ENCODE measurements at regions not wholly inside any gene's neighbourhood (a gene's known extent, or its start where the extent isn't known, plus 50 kb on each side); places are given as distances from the start of the nearest gene placed in this dataset.

GRCh38 chr18:8894823-8895222 lies 189.5 kb downstream of the MTCL1 start:
- TF ChIP-seq ATF3 (IDR thresholded peaks at IDR 0.05) (no peak), RAD21 (IDR thresholded peaks at IDR 0.05) (no peak), YY1 (IDR thresholded peaks at IDR 0.05) (no peak), NR2F2 (IDR thresholded peaks at IDR 0.05) (no peak), EGR1 (IDR thresholded peaks at IDR 0.05; ENCODE audit: low read depth in 2 of 2) (no peak), HNF4G (IDR thresholded peaks at IDR 0.05) (no peak), HNF4A (conservative IDR thresholded peaks at IDR 0.05) (no peak)
- TF ChIP-seq, protein P1, sequence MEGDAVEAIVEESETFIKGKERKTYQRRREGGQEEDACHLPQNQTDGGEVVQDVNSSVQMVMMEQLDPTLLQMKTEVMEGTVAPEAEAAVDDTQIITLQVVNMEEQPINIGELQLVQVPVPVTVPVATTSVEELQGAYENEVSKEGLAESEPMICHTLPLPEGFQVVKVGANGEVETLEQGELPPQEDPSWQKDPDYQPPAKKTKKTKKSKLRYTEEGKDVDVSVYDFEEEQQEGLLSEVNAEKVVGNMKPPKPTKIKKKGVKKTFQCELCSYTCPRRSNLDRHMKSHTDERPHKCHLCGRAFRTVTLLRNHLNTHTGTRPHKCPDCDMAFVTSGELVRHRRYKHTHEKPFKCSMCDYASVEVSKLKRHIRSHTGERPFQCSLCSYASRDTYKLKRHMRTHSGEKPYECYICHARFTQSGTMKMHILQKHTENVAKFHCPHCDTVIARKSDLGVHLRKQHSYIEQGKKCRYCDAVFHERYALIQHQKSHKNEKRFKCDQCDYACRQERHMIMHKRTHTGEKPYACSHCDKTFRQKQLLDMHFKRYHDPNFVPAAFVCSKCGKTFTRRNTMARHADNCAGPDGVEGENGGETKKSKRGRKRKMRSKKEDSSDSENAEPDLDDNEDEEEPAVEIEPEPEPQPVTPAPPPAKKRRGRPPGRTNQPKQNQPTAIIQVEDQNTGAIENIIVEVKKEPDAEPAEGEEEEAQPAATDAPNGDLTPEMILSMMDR (IDR thresholded peaks at IDR 0.05; ENCODE audit: low read depth, low read length, missing input control): no peak
- TF ChIP-seq, protein P2, sequence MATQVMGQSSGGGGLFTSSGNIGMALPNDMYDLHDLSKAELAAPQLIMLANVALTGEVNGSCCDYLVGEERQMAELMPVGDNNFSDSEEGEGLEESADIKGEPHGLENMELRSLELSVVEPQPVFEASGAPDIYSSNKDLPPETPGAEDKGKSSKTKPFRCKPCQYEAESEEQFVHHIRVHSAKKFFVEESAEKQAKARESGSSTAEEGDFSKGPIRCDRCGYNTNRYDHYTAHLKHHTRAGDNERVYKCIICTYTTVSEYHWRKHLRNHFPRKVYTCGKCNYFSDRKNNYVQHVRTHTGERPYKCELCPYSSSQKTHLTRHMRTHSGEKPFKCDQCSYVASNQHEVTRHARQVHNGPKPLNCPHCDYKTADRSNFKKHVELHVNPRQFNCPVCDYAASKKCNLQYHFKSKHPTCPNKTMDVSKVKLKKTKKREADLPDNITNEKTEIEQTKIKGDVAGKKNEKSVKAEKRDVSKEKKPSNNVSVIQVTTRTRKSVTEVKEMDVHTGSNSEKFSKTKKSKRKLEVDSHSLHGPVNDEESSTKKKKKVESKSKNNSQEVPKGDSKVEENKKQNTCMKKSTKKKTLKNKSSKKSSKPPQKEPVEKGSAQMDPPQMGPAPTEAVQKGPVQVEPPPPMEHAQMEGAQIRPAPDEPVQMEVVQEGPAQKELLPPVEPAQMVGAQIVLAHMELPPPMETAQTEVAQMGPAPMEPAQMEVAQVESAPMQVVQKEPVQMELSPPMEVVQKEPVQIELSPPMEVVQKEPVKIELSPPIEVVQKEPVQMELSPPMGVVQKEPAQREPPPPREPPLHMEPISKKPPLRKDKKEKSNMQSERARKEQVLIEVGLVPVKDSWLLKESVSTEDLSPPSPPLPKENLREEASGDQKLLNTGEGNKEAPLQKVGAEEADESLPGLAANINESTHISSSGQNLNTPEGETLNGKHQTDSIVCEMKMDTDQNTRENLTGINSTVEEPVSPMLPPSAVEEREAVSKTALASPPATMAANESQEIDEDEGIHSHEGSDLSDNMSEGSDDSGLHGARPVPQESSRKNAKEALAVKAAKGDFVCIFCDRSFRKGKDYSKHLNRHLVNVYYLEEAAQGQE (IDR thresholded peaks at IDR 0.05): no peak
- TF ChIP-seq, protein P3, sequence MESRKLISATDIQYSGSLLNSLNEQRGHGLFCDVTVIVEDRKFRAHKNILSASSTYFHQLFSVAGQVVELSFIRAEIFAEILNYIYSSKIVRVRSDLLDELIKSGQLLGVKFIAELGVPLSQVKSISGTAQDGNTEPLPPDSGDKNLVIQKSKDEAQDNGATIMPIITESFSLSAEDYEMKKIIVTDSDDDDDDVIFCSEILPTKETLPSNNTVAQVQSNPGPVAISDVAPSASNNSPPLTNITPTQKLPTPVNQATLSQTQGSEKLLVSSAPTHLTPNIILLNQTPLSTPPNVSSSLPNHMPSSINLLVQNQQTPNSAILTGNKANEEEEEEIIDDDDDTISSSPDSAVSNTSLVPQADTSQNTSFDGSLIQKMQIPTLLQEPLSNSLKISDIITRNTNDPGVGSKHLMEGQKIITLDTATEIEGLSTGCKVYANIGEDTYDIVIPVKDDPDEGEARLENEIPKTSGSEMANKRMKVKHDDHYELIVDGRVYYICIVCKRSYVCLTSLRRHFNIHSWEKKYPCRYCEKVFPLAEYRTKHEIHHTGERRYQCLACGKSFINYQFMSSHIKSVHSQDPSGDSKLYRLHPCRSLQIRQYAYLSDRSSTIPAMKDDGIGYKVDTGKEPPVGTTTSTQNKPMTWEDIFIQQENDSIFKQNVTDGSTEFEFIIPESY (IDR thresholded peaks at IDR 0.05): no peak
